Activated T-helper 1 cell treated with anti-CD3 and anti-CD28 coated beads, Interleukin-2, amount 50 U/mL, for 16 hours (primary cell): ENCODE measurements at regions not wholly inside any gene's neighbourhood (a gene's known extent, or its start where the extent isn't known, plus 50 kb on each side); places are given as distances from the start of the nearest gene placed in this dataset.

Experiments
- DNase-seq, 2 donors: peaks; one replicate each; pipeline ENCODE4 v3.0.0-alpha.2; 2020; ENCODE audit warnings: low read depth in 1 of 2, low spot score in 1 of 2

- DNase-seq: no peak
Observed at GRCh38 chr9:117488659-117489058, 73.8 kb upstream of the ASTN2 start.

GRCh38 chr9:117487555-117488175, 72.8 kb upstream of the ASTN2 start:
- DNase-seq: no peak

DNA sequence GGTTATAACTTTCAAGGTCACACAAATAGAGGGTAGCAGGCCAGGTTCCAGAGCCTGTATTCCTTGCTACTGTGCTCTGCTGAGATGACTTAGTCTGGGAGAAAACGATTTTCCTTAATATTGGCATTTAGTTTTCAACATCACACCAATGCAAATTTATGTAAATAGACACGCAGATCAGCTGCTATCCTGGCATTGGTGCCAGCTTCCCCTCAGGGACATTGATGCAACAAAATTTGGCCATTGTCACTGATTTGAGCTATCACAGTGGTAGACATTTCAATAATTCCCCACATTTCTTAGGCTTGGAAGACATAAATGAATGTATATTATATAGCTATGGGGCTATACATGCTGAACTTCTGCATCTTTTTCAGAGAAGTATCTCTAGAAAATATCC, 71.6 kb upstream of the ASTN2 start:
- no peak for DNase-seq

DNA sequence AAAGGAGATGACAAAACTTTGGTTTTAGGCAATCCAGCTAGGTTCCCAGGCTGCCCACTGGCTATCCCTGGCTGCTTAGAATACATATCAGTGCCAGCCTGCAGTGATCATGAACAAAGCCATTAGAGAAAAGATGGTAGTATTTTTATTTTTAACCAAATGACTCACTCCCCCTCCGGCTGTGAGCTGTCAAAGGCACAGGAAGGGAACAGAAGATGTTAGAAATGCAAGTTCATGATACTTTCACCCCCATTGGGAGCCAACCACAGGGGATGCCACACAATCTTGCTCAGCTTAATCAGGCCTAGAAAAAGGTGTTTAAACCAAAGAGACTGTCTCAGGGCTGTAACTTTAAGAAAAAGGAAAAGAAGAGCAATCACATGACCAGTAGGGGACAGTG, 70.3 kb upstream of the ASTN2 start:
- DNase-seq: no peak

GRCh38 chr9:117480729-117481128, 65.9 kb upstream of the ASTN2 start:
- no peak for DNase-seq

- no peak for DNase-seq
Observed at GRCh38 chr9:117480253-117480652, 65.4 kb upstream of the ASTN2 start.

DNA sequence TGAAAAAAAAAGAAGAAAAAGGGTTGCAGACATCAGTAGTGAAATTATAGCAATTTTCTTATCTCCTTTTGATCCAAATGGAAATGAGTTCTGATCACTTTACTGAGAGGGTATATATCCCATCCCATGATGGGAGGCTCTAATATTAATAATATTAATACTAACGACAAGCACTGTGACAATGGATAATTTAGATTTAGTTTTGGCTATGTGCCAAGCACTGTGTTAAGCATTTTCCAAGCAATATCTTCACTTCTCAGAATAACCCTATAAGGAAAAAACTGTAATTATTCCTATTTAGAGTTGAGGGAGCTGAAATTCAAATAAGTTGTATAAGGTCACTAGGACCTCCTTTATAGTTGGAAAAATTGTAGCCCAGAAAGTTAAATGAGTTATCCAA, 58.4 kb upstream of the ASTN2 start:
- no peak for DNase-seq

DNA sequence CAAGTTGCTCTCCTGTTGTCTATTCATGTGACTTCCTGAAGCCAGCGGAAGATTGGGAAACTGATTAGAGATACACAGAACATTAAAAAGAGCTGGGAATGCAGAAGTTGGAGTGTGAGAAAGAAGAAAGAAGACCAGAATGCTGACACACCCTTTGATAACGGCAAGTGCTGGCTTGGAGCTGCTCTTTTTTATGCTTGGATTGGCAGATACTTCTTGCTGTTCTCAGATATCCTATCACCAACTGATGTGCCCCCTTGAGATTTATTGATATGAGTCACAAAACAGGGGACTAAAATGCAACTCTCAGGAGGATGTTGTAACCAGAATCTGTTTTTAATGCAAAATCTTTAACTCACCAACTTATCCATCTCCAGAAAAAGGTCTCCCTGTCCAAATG, 56.0 kb upstream of the ASTN2 start:
- no peak for DNase-seq

GRCh38 chr9:117470455-117470854, 55.6 kb upstream of the ASTN2 start:
- DNase-seq: no peak

DNA sequence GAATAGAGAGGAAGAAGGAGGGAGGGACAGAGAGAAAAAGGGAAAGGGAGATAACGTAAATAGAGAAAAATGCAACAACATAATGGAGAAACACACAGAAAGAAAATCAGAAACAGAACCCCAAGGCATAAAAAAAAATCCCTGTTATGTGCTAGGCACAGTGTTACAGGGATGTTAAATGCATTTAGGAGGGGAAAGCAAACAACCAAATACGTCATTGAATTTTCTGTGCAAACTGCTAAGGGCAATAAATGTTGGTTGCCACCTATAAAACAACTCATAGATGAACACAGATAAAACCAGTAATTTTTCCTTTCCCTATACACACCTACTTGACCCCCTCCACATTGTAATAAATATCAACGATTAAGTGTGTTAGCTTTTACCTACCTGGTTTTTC, 51.3 kb upstream of the ASTN2 start:
- no peak for DNase-seq

GRCh38 chr9:117465706-117466105, 50.8 kb upstream of the ASTN2 start:
- no peak for DNase-seq

- no peak for DNase-seq
Observed at GRCh38 chr9:117464941-117465616, 50.2 kb upstream of the ASTN2 start.
